ENCODE measurements at regions not wholly inside any gene's neighbourhood (a gene's known extent, or its start where the extent isn't known, plus 50 kb on each side); places are given as distances from the start of the nearest gene placed in this dataset.

DNA sequence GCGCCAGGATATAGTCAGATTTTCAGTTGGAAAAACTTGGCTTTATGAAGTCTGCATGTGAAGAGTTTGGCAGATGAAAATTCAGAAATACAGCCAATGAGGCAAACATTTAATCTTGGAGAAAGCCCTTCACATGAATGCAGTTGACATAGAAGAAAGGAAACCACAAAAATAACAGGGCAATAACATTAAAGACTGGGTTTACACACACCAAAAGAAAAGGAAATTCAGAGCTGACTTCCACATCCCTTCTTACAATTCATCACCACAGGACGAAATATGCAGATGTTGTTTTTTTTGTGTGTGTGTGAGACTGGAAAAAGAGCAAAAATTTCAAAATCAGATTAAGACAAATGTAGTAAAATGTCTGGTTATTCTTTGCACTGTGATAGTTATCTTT is 69.8 kb upstream of the HEY2 start:
- Histone ChIP-seq H4K8ac (ENCODE audit: low read depth in 2 of 2, low read length in 2 of 2) (no peak overlapping the region), H3K27me3 (ENCODE audit: control insufficient read depth, insufficient read depth, low read length) (no peaks in the 10 kb centered on the region), H2AFZ (replicated peaks; ENCODE audit: low read length, poor library complexity) (no peak overlapping the region), H3K18ac (ENCODE audit: low read depth, low read length) (no peak overlapping the region), H3K9me1 (ENCODE audit: insufficient read depth, low read length) (no peaks in the 10 kb centered on the region), H3K4ac (ENCODE audit: low read depth, low read length) (no peak overlapping the region), H3K4me1 (ENCODE audit: control insufficient read depth, insufficient read depth, low read length) (no peaks in the 10 kb centered on the region), H3K4me2 (ENCODE audit: low read depth, low read length) (no peak overlapping the region), H3K56ac (ENCODE audit: extremely low read depth, insufficient read depth, low read length) (no peak overlapping the region), H2BK120ac (ENCODE audit: low read depth, low read length) (no peak overlapping the region), H3K36me3 (ENCODE audit: control insufficient read depth, insufficient read depth, low read length) (no peaks in the 10 kb centered on the region), H3K9me3 (ENCODE audit: control insufficient read depth, insufficient read depth, low read length) (no peaks in the 10 kb centered on the region), H3K4me3 (ENCODE audit: insufficient read depth, low read depth, low read length) (no peak overlapping the region), H2BK20ac (ENCODE audit: low read depth, low read length) (no peak overlapping the region), H4K91ac (ENCODE audit: insufficient read depth, low read depth, low read length) (no peak overlapping the region), H4K5ac (ENCODE audit: low read depth, low read length) (no peak overlapping the region), H3K9ac (ENCODE audit: low read depth, low read length) (no peak overlapping the region), H2AK9ac (replicated peaks; ENCODE audit: low read depth, low read length, poor library complexity) (no peak overlapping the region), H3K14ac (replicated peaks; ENCODE audit: low read depth, low read length) (no peak overlapping the region), H4K20me1 (ENCODE audit: insufficient read depth, low read length) (no peaks in the 10 kb centered on the region), H3K23ac (ENCODE audit: low read depth, low read length) (no peak overlapping the region), H3K79me1 (ENCODE audit: low read depth in 1 of 2, low read length in 2 of 2) (no peaks in the 10 kb centered on the region), H2AK5ac (ENCODE audit: low read depth, low read length) (no peak overlapping the region), H2BK15ac (ENCODE audit: low read depth, low read length) (no peak overlapping the region), H3K27ac (ENCODE audit: insufficient read depth, low read length) (no peak overlapping the region), H2BK5ac (ENCODE audit: low read depth, low read length, poor library complexity, severe bottlenecking) (no peak overlapping the region)
- ChIA-PET POLR2A (ENCODE audit: unreplicated experiment) (interaction anchor here (0.6 kb wide), 1 partner anchor 843 kb away, joined by 5 read pairs; no protein-coding TSS in a partner anchor), CTCF (no interaction called here)
- in situ Hi-C loops (cut with MboI; ENCODE audit: low sequenced_read_pairs) (no loop called here), intact Hi-C loops (cut with micrococcal nuclease) (no loop called here), dilution Hi-C loops (cut with HindIII; ENCODE audit: low sequenced_read_pairs, unreplicated experiment) (no loop called here)
- no peak for ATAC-seq (ENCODE audit: low read depth)
- no peak for DNase-seq
- BruUV-seq (replicated peaks), result no TSS peak
- TF ChIP-seq FOS (IDR thresholded peaks at IDR 0.05; ENCODE audit: low read depth, low read length) (no peak), MAFK (IDR thresholded peaks at IDR 0.05; ENCODE audit: low read depth, low read length) (no peak), RFX5 (IDR thresholded peaks at IDR 0.05; ENCODE audit: low read depth, low read length) (no peak), ELK1 (IDR thresholded peaks at IDR 0.05; ENCODE audit: borderline replicate concordance, low read depth, low read length) (no peak), SMC3 (IDR thresholded peaks at IDR 0.05; ENCODE audit: low read depth, low read length) (no peak), CEBPB (IDR thresholded peaks at IDR 0.05; ENCODE audit: low read depth, low read length) (no peak), RCOR1 (IDR thresholded peaks at IDR 0.05; ENCODE audit: insufficient replicate concordance, low read length) (no peak), POLR2A (IDR thresholded peaks at IDR 0.05; ENCODE audit: low read depth, low read length) (no peak), USF2 (IDR thresholded peaks at IDR 0.05; ENCODE audit: low read depth, low read length) (no peak), CHD1 (IDR thresholded peaks at IDR 0.05; ENCODE audit: low read depth, low read length) (no peak), NFE2L2 (IDR thresholded peaks at IDR 0.05; ENCODE audit: low read depth, low read length) (no peak), MXI1 (IDR thresholded peaks at IDR 0.05; ENCODE audit: borderline replicate concordance, low read depth, low read length) (no peak), RAD21 (IDR thresholded peaks at IDR 0.05; ENCODE audit: low read length) (no peak), MAZ (IDR thresholded peaks at IDR 0.05; ENCODE audit: borderline replicate concordance, low read depth, low read length) (no peak)
- TF ChIP-seq, protein P1, sequence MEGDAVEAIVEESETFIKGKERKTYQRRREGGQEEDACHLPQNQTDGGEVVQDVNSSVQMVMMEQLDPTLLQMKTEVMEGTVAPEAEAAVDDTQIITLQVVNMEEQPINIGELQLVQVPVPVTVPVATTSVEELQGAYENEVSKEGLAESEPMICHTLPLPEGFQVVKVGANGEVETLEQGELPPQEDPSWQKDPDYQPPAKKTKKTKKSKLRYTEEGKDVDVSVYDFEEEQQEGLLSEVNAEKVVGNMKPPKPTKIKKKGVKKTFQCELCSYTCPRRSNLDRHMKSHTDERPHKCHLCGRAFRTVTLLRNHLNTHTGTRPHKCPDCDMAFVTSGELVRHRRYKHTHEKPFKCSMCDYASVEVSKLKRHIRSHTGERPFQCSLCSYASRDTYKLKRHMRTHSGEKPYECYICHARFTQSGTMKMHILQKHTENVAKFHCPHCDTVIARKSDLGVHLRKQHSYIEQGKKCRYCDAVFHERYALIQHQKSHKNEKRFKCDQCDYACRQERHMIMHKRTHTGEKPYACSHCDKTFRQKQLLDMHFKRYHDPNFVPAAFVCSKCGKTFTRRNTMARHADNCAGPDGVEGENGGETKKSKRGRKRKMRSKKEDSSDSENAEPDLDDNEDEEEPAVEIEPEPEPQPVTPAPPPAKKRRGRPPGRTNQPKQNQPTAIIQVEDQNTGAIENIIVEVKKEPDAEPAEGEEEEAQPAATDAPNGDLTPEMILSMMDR (conservative IDR thresholded peaks at IDR 0.05; ENCODE audit: low read depth, low read length), result no peak
- WGBS, 2 experiments (ENCODE audit: extremely low coverage in 2 of 2, insufficient read length in 1 of 2), result no CpG with 5 or more reads among the region's 2 CpGs
